Fibroblast of lung (primary cell): ENCODE measurements at regions not wholly inside any gene's neighbourhood (a gene's known extent, or its start where the extent isn't known, plus 50 kb on each side); places are given as distances from the start of the nearest gene placed in this dataset.

Experiments used
- EZH2 ChIP-seq: IDR thresholded peaks from 2 replicates; pipeline ENCODE4 v1.5.1; 2012; ENCODE audit warnings: low read length, control low read depth, mild to moderate bottlenecking; ENCODE audit errors: missing control alignments
- TF ChIP-seq, protein P1 (sequence below), 2 donors: IDR thresholded peaks in 1 of 2; conservative IDR thresholded peaks in 1 of 2; 1 replicate in 1 of 2; 2 replicates in 1 of 2; pipeline ENCODE4 v1.5.1; 2011 to 2012; ENCODE audit warnings: low read length in 2 of 2, control low read depth in 1 of 2, inconsistent platforms in 1 of 2, low read depth in 1 of 2, mild to moderate bottlenecking in 1 of 2

DNA sequence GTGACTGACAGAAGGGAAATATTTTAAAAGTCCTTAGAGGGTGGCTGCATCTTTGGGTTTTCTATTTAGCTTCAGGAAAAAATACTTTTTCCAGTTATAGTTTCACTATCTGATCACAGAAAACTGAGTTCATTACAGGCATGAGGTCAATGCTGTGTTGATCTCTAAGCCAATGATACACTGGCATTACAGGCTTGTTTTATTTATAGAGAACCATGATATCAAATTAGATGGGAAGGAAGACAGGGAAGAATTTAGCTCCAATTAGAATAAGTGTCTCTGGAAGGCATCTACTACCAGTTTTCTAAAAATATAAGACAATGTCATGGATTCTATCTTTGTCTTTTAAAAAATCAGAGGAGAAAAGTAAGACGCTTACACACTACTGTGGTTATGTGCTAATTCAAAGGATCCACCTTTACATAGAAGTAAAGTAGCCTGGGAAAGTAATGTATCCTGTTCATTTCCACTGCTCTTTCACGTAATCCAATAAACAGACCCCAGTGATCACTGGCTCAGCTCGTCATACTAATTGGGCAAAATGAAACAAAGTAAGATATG is 344.5 kb upstream of the PPARGC1A start:
- TF ChIP-seq, protein P1, sequence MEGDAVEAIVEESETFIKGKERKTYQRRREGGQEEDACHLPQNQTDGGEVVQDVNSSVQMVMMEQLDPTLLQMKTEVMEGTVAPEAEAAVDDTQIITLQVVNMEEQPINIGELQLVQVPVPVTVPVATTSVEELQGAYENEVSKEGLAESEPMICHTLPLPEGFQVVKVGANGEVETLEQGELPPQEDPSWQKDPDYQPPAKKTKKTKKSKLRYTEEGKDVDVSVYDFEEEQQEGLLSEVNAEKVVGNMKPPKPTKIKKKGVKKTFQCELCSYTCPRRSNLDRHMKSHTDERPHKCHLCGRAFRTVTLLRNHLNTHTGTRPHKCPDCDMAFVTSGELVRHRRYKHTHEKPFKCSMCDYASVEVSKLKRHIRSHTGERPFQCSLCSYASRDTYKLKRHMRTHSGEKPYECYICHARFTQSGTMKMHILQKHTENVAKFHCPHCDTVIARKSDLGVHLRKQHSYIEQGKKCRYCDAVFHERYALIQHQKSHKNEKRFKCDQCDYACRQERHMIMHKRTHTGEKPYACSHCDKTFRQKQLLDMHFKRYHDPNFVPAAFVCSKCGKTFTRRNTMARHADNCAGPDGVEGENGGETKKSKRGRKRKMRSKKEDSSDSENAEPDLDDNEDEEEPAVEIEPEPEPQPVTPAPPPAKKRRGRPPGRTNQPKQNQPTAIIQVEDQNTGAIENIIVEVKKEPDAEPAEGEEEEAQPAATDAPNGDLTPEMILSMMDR (conservative IDR thresholded peaks at IDR 0.05 in 1 of 2, IDR thresholded peaks at IDR 0.05 in 1 of 2; ENCODE audit: low read depth in 1 of 2, low read length in 2 of 2): no peak
- no peak for TF ChIP-seq EZH2
